GM19193 (cell line): ENCODE measurements at regions not wholly inside any gene's neighbourhood (a gene's known extent, or its start where the extent isn't known, plus 50 kb on each side); places are given as distances from the start of the nearest gene placed in this dataset.

Experiments
- POLR2A ChIP-seq: IDR thresholded peaks from 4 replicates; pipeline ENCODE4 v1.6.1; 2011; ENCODE audit not compliant: insufficient read depth, insufficient read length; ENCODE audit errors: extremely low read depth

GRCh38 chr17:77853191-77853977 is 105.1 kb upstream of the TNRC6C start:
- no peak for TF ChIP-seq POLR2A

GRCh38 chr17:77854083-77854758 is 104.3 kb upstream of the TNRC6C start:
- no peak for TF ChIP-seq POLR2A

- no peak for TF ChIP-seq POLR2A
Observed at GRCh38 chr17:77854759-77855745, 103.5 kb upstream of the TNRC6C start.

GRCh38 chr17:77856551-77857305 is 101.8 kb upstream of the TNRC6C start:
- TF ChIP-seq POLR2A: no peak

- TF ChIP-seq POLR2A: no peak
Observed at GRCh38 chr17:77857306-77857555, 101.3 kb upstream of the TNRC6C start.

- no peak for TF ChIP-seq POLR2A
Observed at GRCh38 chr17:77857613-77858012, 100.9 kb upstream of the TNRC6C start.

GRCh38 chr17:77858291-77859034 is 100.0 kb upstream of the TNRC6C start:
- TF ChIP-seq POLR2A: no peak

GRCh38 chr17:77859035-77859810 is 99.3 kb upstream of the TNRC6C start:
- no peak for TF ChIP-seq POLR2A

GRCh38 chr17:77861133-77861695 is 97.3 kb upstream of the TNRC6C start:
- TF ChIP-seq POLR2A: no peak

- no peak for TF ChIP-seq POLR2A
Observed at GRCh38 chr17:77861981-77862645, 96.4 kb upstream of the TNRC6C start.

- no peak for TF ChIP-seq POLR2A
Observed at GRCh38 chr17:77862890-77863813, 95.4 kb upstream of the TNRC6C start.

GRCh38 chr17:77863814-77864161 is 94.7 kb upstream of the TNRC6C start:
- TF ChIP-seq POLR2A: no peak
